ENCODE measurements at regions not wholly inside any gene's neighbourhood (a gene's known extent, or its start where the extent isn't known, plus 50 kb on each side); places are given as distances from the start of the nearest gene placed in this dataset.

DNA sequence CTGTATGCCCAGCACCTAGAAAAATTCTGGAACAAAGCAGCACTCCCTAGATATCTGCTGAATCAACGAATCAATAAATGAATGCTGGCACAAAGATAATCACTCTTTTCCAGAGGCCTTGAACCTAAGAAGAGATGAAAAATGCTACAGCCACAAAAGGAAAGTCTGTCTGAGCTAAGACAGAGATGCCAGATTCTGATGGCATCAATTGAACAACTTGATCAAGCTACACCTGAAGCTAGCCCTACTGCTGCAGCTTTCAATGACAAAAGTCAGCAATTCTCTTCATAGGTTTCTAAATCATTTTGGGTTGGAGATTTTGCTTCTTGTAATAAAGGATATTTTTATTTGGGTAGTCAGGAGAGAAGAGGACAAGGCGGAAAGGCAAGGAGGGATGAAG, 305.0 kb upstream of the SULF2 start:
- DNase-seq (ENCODE audit: low read depth, low spot score): no peak

DNA sequence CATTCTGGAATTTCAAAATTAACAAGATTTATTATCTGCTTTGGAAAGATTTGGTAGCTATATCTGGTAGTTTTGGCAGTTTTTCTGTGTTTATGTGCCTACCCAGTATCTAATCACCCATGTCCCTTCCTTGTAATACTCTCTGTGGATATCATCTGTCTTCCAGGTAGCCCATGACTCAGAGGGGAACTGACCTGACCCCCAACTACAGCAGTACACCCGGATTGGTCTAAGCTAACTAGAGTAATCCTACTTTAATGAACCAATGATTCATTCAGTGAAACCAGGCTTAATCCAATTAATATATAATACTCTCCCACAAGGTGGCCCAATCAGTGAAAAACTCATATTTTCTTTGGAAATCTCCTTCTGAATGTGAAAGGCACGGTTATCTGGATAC, 295.3 kb upstream of the SULF2 start:
- DNase-seq (ENCODE audit: low read depth, low spot score): no peak

DNA sequence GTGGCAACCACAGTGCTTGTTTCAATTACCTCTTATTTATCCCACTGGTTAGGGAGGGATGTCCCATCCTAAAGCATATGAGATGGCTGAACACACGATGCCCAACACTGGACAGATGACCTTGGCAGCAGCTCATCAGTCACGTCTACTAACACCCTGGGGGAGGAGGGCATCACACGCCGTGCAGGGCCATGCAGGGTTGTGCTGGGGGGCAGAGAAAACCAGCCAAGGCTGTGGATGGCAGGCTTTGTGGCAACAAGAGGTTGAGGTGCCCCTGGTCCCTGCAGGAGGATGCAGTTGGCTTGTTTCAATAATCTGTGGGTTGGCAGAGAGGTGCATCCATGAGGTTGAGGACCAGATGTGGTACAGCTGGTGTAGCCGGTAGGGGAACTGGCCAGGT, 293.7 kb upstream of the SULF2 start:
- no peak for DNase-seq (ENCODE audit: low read depth, low spot score)

DNA sequence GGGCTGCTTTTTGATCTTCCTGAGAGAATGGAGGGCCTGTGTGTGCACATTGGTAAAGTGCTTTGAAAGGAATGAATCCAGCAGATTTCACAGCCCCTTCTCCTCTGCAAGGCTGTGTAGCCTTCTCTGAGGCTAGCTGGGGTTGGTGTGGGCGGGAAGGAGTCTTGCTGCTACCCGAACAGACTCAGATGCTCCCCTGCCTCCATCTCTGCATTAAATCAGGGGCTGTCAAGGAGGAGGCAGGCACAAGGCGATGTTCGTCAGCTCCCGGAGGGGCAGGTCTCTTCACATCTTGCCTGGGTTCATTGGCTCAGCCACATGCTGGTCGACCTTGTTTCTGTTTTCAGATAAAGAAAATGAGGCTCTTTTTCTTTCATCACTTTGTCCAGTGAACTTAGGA, 291.5 kb upstream of the SULF2 start:
- DNase-seq (ENCODE audit: low read depth, low spot score): no peak

DNA sequence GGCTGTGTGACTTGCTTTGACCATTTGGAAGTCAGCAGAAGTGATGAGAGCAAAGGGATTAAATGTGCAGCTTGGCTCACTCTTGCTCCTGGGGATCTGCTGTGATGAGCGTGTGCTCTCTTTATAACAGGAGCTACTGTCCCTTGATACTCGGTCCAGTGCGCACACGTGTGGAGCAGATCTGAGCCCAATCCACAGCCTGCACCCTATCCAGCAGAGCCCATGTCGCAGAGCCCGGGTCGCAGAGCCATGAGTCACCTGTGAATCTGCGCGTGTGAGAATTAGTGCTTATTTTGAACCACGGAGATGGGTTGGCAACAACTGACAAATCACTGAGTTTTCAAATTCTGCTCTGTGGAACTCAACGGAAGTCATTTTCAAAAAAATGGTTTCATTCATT, 291.0 kb upstream of the SULF2 start:
- no peak for DNase-seq (ENCODE audit: low read depth, low spot score)

DNA sequence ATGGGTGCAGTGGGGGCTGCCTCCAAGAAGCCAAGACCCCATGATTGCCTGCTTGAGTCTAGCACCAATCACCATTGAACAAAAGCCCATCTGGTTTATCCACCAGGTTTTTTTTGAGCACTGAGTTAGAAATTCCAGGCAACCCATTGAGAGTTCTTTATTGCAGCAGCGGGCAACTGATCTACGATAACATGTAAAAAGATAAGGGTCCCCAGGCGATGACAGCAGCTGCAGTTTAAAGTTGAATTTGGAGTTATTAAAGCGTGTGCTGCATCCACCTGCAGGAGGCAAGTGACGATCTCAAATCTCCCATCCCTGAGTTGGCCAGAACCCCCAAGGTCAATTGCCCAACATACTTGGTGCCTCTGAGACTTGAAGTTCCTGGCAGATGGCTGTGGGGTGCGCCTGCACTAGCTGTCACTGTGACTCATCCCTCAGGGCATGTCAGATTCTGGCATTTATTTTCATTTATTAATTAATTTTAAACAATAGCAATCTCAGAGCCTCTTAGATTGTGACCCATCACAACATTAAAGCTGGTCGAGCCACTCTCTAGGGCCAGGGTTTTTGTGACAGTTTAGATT, 290.4 kb upstream of the SULF2 start:
- no peak for DNase-seq (ENCODE audit: low read depth, low spot score)

DNA sequence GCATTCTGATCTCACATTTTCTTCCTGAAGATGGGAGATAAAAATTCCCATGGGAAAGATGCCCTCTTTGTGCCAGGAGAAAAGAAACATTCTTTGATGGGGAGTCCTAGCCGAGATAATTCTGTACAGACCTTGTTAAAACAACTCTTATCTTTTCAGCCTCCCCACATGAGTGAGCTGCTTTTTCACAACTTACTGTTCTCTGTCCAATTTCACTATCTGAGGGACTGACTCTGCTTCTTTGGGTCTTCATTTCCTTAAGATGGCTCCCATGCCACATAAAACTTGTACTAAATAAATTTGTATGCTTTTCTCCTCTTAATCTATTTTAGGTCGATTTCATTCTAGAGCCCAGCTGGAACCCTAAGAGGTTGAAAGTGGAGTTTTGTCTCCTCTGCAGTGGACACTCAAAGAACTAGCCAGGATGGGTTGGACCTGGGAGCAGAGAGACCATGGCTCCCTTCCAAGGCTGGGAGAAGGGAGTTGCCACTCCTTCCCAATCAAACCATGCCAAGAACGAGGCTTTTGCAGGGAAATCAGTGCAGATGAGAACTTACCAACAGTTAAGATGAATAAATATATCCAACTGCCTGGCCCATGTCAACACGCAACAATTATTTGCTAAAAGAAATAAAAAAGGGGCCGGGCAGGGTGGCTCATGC, 285.8 kb upstream of the SULF2 start:
- DNase-seq (ENCODE audit: low read depth, low spot score): no peak

DNA sequence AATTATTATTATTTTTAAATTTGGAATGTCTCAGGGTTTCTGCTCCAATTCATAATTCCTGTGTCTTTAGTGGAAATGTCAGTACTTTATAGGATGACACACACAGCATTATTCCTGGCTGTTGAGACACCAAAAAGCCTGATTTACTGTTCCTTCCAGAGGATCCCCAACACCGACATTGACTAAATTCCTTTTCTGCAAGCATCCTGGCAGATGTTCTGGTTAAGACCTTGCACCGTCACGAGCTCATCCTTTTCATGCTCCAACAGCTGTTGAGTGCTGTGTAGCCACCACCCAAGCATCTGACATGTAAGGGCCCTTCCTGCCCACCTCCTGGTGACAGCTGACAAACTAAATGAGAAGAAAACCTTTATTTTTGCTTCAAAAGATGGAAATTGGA, 284.3 kb upstream of the SULF2 start:
- no peak for DNase-seq (ENCODE audit: low read depth, low spot score)

DNA sequence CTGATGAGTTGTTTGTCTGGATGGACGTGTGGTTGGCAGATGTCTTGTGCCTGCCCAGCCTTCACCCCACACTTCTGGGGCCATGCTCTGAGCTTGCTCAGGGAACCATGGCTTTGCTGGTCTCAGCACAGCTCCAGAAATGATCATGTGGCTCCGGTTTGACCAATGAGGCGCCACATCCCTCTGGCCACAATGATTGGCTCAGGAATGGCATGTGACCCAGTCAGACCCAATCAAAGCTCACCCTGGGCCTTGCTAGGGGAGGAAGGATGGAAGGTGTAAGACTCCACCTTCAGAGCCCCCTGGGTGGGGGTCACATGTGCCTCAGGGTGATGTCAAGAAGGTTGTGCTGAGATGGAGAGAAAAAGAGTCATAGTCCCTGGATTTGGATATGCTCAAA, 281.6 kb upstream of the SULF2 start:
- DNase-seq (ENCODE audit: low read depth, low spot score): no peak

DNA sequence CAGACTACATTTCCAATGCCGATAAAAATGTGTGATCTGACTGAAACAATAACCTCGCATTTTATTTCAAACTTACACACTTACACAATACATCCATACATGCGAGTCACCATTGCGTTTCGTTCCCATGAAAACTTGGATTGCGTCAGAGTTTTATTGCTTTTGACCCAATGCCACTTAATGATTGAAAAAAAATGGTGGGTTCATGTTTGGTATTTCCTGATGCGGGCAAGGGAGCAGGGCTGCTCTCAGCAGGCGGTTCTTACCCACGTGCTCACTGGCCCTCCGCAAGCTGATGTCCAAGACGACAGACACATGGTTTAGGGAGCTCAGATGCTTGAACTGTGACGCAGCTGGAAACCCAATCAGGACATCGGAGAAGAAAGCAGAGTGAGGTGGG, 281.0 kb upstream of the SULF2 start:
- peak; percentile 24 for DNase-seq (ENCODE audit: low read depth, low spot score)

DNA sequence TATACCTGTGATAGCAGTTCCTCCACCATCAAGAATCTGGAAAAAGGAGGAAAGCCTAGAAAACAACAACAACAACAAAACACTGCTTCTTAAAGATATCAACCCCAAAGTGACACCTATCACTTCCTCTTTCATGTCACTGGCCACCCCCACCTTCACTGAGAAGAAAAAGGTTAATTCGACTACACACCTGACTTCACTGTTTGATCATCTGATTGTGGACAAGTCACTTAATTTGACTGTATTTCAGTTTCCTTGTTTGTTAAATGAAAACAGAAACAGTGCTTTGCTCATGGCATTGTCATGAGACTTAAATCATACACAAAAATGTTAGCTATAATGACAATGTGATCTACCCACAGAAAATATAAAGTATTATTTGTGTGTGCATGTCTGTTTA, 280.6 kb upstream of the SULF2 start:
- DNase-seq (ENCODE audit: low read depth, low spot score): no peak

DNA sequence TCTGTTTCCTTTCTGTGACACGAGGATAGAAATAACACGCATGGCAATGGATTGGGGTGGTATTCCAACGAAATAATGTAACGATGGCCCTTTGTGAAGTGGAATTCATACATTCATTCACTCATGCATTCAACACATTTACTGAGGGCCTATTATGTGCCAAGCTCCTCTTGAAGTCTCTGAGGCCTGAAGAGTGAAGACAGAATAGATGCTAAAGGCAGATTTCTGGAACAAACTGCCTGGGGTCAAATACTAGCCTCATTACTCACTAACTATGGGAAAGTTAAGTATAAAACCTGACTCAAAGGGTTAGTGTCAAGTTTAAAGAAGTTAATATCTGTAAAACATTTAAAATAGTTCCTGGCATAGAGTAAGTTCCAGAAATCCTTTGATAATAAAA, 279.6 kb upstream of the SULF2 start:
- no peak for DNase-seq (ENCODE audit: low read depth, low spot score)

DNA sequence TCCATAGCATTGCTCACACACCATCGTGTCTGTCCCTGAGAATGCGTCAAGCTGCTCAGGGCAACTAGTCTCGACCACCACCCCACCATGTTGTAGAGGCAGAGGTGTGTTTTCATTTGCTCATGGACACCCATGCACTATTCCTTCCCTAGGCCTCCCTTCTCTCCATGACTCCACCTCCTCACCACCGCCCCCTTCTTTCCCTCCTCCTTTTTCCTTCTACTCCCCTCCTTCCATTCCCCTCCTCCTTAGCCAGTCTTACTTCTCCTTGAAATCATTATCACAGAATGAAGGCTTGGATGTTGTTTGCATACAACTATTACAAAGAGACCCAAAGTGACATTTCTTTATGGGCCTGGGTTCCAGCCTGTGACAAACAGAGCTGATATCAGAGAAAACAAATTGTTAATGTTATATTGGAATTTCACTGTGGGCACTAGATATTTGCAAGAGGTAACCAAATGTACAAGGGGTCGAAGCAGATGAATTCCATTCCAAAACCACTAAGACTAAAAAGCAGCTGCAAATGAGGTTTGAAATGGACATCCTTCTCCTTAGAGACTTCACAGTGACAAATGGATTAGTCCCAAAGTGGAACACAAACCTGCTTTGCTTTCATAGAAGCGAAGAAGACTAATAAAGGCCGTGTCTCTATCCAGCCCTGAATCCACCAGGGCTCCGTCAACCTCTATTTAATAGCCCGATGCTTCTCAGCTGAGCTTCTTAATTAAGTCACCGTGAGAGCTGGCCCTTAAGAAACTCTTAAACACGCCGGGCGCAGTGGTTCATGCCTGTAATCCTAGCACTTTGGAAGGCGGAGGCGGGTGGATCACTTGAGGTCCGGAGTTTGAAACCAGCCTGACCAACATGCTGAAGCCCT, 275.8 kb upstream of the SULF2 start:
- no peak for DNase-seq (ENCODE audit: low read depth, low spot score)

DNA sequence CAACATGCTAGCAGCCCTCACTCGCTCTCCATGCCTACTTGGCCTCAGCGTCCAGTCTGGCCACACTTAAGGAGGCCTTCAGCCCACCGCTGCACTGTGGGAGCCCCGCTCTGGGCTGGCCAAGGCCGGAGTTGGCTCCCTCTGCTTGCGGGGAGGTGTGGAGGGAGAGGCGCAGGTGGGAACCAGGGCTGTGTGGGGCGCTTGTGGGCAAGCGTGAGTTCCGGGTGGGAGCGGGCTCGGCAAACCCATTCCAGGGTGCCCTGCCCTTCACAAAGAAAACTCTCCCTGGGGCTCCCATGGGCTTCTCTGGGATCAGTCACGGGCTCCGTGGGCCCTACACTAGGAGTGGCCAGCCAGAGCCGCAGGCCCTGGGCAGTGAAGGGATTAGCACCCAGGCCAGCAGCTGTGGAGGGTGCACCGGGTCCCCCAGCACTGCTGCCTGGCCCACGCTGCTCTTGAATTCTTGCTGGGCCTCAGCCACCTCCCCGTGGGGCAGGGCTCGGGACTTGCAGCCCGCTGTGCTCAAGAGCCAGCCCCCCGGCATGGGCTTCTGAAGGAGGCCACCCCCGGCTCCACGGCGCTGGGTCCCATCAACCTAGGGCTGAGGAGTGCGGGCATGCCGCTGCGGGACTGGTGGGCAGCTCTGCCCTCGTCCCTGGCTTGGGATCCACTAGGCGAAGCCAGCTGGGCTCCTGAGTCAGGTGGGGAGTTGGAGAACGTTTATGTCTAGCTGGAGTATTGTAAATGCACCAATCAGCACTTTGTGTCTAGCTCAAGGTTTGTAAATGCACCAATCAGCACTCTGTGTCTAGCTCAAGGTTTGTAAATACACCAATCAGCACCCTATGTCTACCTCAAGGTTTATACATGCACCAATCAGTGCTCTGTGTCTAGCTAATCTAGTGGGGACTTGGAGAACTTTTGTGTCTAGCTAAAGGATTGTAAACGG, 273.6 kb upstream of the SULF2 start:
- DNase-seq (ENCODE audit: low read depth, low spot score): no peak

DNA sequence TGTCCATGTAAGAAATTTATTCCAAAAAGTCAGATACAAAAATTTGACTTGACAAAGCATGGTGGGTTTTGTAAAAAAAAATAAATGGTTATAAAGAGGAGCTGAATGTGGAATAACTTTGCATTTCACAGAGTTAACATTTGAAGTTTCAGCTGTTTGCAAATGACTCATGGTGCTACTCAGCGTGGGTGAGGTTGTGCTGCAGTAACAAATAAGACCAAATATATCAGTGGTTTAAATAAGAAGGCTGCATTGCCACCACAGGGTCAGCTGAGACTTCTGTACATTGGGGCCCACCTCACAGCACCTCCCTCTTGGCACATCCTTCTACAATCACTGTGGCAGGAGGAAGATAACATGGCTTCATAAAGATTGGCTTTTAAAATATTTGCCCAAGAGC, 272.5 kb upstream of the SULF2 start:
- no peak for DNase-seq (ENCODE audit: low read depth, low spot score)

DNA sequence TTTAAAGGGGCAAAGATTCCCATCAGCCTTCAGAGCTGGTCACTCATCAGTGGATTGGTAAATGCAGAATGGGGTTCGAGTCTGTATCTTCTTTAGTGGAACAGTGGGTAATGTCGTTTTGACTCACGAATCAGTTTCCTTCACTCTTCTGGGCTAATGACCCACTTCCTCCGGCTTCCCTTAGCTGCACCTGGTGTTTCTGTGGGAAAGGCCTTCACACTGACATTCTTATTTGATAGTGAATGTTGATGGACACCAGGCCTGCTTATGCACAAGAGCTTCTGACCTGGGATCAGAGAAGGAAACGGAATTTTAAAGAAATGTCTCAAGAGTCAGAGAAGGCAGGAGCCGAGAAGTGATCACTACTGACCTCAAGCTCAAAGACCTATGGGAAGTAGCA, 272.0 kb upstream of the SULF2 start:
- DNase-seq (ENCODE audit: low read depth, low spot score): no peak

DNA sequence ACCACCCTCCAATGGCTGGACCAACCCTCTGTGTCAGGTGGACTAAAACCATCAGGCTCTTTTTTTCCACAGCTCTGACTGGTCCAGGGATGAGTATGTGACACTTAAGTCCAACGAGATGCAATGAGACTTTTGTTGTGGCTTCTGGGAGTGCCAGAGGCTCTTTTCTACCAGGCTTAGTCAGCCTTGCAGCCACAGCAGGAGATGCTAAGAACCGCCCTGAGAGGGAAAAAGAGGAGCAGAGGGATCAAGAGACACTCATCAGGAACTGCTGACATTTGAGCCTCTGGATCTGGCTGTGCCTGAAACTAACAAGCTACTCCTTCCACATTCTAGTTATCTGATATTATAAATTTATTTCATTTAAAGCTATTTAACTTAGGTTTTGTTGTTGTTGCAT, 270.9 kb upstream of the SULF2 start:
- no peak for DNase-seq (ENCODE audit: low read depth, low spot score)

DNA sequence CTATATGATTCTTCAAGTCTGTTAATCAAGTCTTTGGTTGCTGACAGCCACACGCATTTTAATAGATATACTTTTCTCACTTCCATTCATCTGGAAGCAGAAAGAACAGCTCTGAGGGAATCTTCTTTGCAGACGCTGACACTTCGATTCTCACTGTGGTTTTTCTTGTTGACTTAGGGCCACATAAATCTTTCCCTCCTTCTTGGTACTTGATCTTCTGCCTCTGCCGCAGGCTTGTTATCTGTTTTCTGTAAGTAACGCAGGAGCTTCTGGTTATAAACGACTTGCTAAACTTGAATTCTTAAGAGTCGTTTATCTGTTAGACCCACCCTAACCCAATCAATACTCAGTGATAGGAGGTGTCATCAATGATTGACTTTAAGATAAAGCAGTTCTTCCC, 268.8 kb upstream of the SULF2 start:
- DNase-seq (ENCODE audit: low read depth, low spot score): no peak

DNA sequence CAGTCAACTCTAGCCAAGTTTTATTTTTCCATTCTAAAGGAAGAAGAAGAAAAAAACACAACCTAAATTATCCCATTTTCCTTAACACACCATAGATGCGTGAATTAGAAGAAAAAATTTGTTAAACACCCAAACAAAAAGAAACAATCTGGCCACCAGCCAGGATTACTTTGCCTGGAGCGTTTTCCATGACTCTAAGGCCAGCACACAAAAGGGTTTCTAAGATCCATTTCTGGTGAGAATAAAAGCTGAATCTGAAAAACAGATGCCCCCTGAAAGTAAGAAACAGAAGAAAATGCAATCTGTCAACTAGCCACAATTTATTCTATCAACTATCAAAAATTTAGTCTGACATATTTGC, 267.2 kb upstream of the SULF2 start:
- DNase-seq (ENCODE audit: low read depth, low spot score): no peak

DNA sequence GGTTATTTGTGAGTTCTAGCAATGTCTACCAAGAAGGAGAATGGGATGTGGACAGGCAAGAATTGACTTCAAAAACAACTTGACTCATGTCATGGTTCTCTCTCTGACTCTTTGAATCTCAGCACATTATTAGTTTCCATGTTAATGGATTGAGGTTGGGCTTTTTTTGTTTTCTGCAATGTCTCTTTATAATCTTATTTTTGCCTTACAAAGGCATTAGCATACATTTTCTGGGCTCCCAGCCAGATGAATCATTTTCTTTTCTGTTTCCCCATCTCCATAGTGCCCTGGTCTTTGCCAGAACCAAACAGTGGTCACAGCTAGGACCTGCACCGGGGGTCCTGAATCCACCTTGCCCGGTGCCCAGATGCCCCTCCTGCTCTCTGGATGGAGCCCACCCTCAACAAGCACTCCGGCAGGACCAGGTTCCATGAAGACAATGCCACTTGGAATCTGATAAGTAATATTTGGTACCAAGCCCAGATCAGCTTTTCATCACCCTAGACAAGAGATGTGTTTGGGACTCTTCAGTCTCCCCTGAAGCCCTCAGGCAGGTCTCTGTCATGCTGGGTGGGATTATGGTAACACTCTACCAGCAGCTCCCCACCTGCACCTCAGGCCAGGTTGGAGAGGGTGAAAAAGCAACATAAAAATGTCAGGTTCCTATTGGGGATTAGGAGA, 266.7 kb upstream of the SULF2 start:
- no peak for DNase-seq (ENCODE audit: low read depth, low spot score)

DNA sequence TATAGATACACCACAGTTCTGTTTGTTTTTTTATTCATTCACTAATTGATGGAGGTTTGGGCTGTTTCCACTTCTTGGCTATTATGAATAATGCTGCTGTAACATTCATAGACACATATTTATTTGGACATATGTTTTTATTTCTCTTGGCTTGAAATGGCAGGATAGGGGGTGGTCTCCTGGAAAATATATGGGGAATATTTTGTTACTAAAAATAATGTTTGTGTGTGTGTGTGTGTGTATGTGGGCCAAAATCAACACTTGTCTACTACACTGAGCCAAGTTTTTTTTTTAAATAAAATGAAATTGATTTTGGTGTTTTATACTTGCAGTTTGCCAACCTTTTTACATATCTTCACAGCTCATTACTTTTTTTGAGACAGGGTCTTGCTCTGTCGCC, 264.4 kb upstream of the SULF2 start:
- DNase-seq (ENCODE audit: low read depth, low spot score): no peak
